H1 (cell line): ENCODE measurements at regions not wholly inside any gene's neighbourhood (a gene's known extent, or its start where the extent isn't known, plus 50 kb on each side); places are given as distances from the start of the nearest gene placed in this dataset.

ENCODE experiments used
- EZH2 ChIP-seq: fragments of 200-600 bp; sonication (generic); IDR thresholded peaks from 2 replicates; pipeline ENCODE4 v1.7.1; 2012; ENCODE audit warnings: low read depth, mild to moderate bottlenecking, moderate library complexity, low read length, inconsistent platforms; ENCODE audit not compliant: severe bottlenecking
- RAD21 ChIP-seq, 2 experiments: IDR thresholded peaks in 1 of 2; conservative IDR thresholded peaks in 1 of 2; 2 replicates each; pipeline ENCODE4 v1.6.1; 2011; ENCODE audit warnings: low read depth in 2 of 2, low read length in 2 of 2, improper control_type of control experiment in 1 of 2, inconsistent platforms in 1 of 2, mild to moderate bottlenecking in 1 of 2, moderate library complexity in 1 of 2
- RFX5 ChIP-seq: IDR thresholded peaks from 2 replicates; pipeline ENCODE4 v1.6.1; 2011; ENCODE audit warnings: low read depth, low read length, improper control_type of control experiment, borderline replicate concordance
- SIX5 ChIP-seq: IDR thresholded peaks from 2 replicates; pipeline ENCODE4 v1.6.1; 2011; ENCODE audit warnings: mild to moderate bottlenecking, low read depth, low read length
- YY1 ChIP-seq: IDR thresholded peaks from 2 replicates; pipeline ENCODE4 v1.6.1; 2011; ENCODE audit warnings: low read depth, mild to moderate bottlenecking, low read length

GRCh38 chr10:117477961-117478670, 64.4 kb upstream of the EMX2 start (continued):
- no peak for TF ChIP-seq RFX5
- no peak for TF ChIP-seq YY1
- TF ChIP-seq RAD21 (IDR thresholded peaks at IDR 0.05 in 1 of 2, conservative IDR thresholded peaks at IDR 0.05 in 1 of 2; ENCODE audit: low read depth in 2 of 2, low read length in 2 of 2), result no peak
- no peak for TF ChIP-seq SIX5
- no peak for TF ChIP-seq EZH2
